Caco-2 (cell line): ENCODE measurements at regions not wholly inside any gene's neighbourhood (a gene's known extent, or its start where the extent isn't known, plus 50 kb on each side); places are given as distances from the start of the nearest gene placed in this dataset.

Experiments used
- BruUV-seq: library from RNA; stranded (reverse); fragments of 400-500 nt; replicated peaks from 2 replicates; lab custom pipeline; 2021; lab: Mats Ljungman, UMichigan
- CTCF ChIA-PET: fragments of 300-600 bp; sonication (Branson Sonifier 250); formaldehyde crosslinking; loops from one replicate; lab custom pipeline; 2022; ENCODE audit warnings: antibody characterized with exemption; lab: Charles Lee
- POLR2A ChIA-PET: fragments of 300-600 bp; sonication (Branson Sonifier 250); formaldehyde crosslinking; loops from one replicate; lab custom pipeline; 2022; ENCODE audit warnings: antibody characterized with exemption; lab: Charles Lee
- DNase-seq, 2 experiments: peaks; one replicate each; pipeline versions ENCODE4 v3.0.0 to v3.0.0-alpha.2; 2020 to 2022
- H3K27me3 ChIP-seq: replicated peaks from 2 replicates; pipeline ENCODE4 v1.6.0; 2011; ENCODE audit warnings: low read length; ENCODE audit not compliant: control insufficient read depth, insufficient read depth
- H3K36me3 ChIP-seq: 2 replicates; pipeline ENCODE4 v1.5.1; 2011; ENCODE audit warnings: low read length; ENCODE audit not compliant: control insufficient read depth, insufficient read depth
- H3K4me1 ChIP-seq: fragments of 250-450 bp; sonication (Bioruptor Pico); 2 replicates; pipeline ENCODE4 v1.5.1; 2020; ENCODE audit warnings: mild to moderate bottlenecking
- H3K4me3 ChIP-seq: 2 replicates; pipeline ENCODE4 v1.5.1; 2011; ENCODE audit warnings: low read depth, mild to moderate bottlenecking, control low read depth, low read length
- H3K9me3 ChIP-seq: fragments of 250-450 bp; sonication (Bioruptor Pico); 2 replicates; pipeline ENCODE4 v1.5.1; 2020; ENCODE audit warnings: mild to moderate bottlenecking, moderate library complexity
- H3K27ac Mint-ChIP-seq: one replicate; pipeline ENCODE4 v1.8.0; 2022; ENCODE audit warnings: mixed read lengths; ENCODE audit not compliant: unreplicated experiment
- H3K27me3 Mint-ChIP-seq: one replicate; pipeline ENCODE4 v1.8.0; 2022; ENCODE audit warnings: mixed read lengths; ENCODE audit not compliant: insufficient read depth, unreplicated experiment
- H3K36me3 Mint-ChIP-seq: one replicate; pipeline ENCODE4 v1.8.0; 2022; ENCODE audit warnings: mild to moderate bottlenecking, mixed read lengths; ENCODE audit not compliant: insufficient read depth, unreplicated experiment
- H3K4me1 Mint-ChIP-seq: one replicate; pipeline ENCODE4 v1.8.0; 2022; ENCODE audit warnings: low read depth, mixed read lengths; ENCODE audit not compliant: unreplicated experiment
- H3K4me3 Mint-ChIP-seq: one replicate; pipeline ENCODE4 v1.8.0; 2022; ENCODE audit warnings: mild to moderate bottlenecking, moderate library complexity, mixed read lengths; ENCODE audit not compliant: unreplicated experiment
- H3K9me3 Mint-ChIP-seq: one replicate; pipeline ENCODE4 v1.8.0; 2022; ENCODE audit warnings: mixed read lengths; ENCODE audit not compliant: unreplicated experiment
- intact Hi-C: fragments of 100-400 bp; cut with micrococcal nuclease; formaldehyde crosslinking; loops from one replicate; pipeline ENCODE4 v1.10.0; 2022; ENCODE audit not compliant: unreplicated experiment
- TF ChIP-seq, protein P1 (sequence below), 2 experiments: fragments of 200-600 bp in 1 of 2; IDR thresholded peaks; 1 replicate in 1 of 2; 2 replicates in 1 of 2; pipeline versions ENCODE4 v1.5.1 to v1.8.0; 2011 to 2022; ENCODE audit warnings: antibody characterized with exemption in 1 of 2, control low read depth in 1 of 2, inconsistent platforms in 1 of 2, low read depth in 1 of 2, low read length in 1 of 2, mild to moderate bottlenecking in 1 of 2, moderate library complexity in 1 of 2; ENCODE audit not compliant: insufficient read depth in 1 of 2, severe bottlenecking in 1 of 2, unreplicated experiment in 1 of 2

DNA sequence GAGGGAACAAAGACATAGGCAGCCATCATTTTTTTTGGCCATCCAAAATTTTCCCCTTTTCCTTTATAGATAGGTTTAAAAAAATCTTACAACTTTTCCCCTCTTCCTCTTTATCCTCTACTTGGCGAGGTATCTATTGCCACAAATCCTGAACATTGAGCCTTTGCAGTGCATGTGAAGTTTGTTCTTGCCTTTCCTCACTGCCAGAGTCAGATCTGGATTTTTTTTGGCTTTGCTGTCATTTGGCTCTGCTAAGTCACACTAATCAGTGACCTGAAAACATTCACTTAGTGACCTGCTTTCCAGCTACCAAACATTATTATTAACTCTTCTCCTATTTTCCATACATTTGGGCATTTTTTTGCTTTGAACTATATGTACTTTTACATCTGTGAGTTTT lies 249.2 kb upstream of the ZSWIM2 start:
- Mint-ChIP-seq H3K4me3 (no peak overlapping the region), H3K36me3 (no peaks in the 10 kb centered on the region), H3K4me1 (no peaks in the 10 kb centered on the region), H3K27ac (no peak overlapping the region), H3K9me3 (no peaks in the 10 kb centered on the region), H3K27me3 (peaks cover 2% of the 10 kb centered on the region)
- Histone ChIP-seq H3K27me3 (no peaks in the 10 kb centered on the region), H3K9me3 (no peaks in the 10 kb centered on the region), H3K4me1 (no peaks in the 10 kb centered on the region), H3K36me3 (no peaks in the 10 kb centered on the region), H3K4me3 (no peak overlapping the region)
- ChIA-PET CTCF (no interaction called here), POLR2A (no interaction called here)
- no peak for DNase-seq
- intact Hi-C loops: no loop called here
- no TSS peak for BruUV-seq
- TF ChIP-seq, protein P1, sequence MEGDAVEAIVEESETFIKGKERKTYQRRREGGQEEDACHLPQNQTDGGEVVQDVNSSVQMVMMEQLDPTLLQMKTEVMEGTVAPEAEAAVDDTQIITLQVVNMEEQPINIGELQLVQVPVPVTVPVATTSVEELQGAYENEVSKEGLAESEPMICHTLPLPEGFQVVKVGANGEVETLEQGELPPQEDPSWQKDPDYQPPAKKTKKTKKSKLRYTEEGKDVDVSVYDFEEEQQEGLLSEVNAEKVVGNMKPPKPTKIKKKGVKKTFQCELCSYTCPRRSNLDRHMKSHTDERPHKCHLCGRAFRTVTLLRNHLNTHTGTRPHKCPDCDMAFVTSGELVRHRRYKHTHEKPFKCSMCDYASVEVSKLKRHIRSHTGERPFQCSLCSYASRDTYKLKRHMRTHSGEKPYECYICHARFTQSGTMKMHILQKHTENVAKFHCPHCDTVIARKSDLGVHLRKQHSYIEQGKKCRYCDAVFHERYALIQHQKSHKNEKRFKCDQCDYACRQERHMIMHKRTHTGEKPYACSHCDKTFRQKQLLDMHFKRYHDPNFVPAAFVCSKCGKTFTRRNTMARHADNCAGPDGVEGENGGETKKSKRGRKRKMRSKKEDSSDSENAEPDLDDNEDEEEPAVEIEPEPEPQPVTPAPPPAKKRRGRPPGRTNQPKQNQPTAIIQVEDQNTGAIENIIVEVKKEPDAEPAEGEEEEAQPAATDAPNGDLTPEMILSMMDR (IDR thresholded peaks at IDR 0.05; ENCODE audit: insufficient read depth in 1 of 2, low read depth in 1 of 2, low read length in 1 of 2, severe bottlenecking in 1 of 2, unreplicated experiment in 1 of 2): no peak

DNA sequence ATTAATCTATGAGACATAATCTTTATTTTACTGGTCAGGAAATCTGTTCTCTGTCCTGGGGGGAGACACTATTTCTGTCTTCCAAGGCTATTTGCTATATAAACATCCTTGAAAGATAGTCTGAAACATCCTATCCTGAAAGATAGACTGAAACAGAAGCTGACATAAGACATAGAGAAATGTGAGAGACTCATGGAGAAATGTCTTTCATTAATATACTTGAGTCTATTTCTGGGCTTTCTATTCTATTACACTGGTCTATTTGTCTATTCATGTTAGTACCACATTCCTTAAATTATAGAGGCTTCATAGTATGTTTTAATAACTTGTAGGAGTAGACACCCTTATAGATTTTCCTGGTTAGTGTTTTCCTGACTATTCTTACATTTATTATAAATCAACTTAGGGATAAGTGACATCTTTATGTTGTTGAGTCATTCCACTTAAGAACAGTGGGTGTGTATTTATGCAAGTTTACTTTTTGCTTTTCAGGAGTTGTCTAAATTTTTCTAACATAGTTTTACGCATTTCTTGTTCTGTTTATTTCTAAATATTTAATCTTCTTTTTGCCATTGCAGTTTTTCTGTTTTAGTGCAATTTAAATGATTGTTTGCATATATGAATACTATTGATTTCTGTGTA lies 244.9 kb upstream of the ZSWIM2 start:
- ChIA-PET POLR2A (no interaction called here), CTCF (no interaction called here)
- H3K27me3 Mint-ChIP-seq: peaks cover 9% of the 10 kb centered on the region
- no peaks in the 10 kb centered on the region for H3K4me1 Mint-ChIP-seq
- Histone ChIP-seq H3K9me3 (no peaks in the 10 kb centered on the region), H3K4me3 (no peak overlapping the region), H3K27me3 (no peaks in the 10 kb centered on the region), H3K4me1 (no peaks in the 10 kb centered on the region), H3K36me3 (no peaks in the 10 kb centered on the region)
- TF ChIP-seq, protein P1 (IDR thresholded peaks at IDR 0.05; ENCODE audit: insufficient read depth in 1 of 2, low read depth in 1 of 2, low read length in 1 of 2, severe bottlenecking in 1 of 2, unreplicated experiment in 1 of 2): no peak
- no peak for DNase-seq
- H3K9me3 Mint-ChIP-seq: no peaks in the 10 kb centered on the region
- no TSS peak for BruUV-seq
- no peak overlapping the region for H3K27ac Mint-ChIP-seq
- intact Hi-C loops: no loop called here
- no peaks in the 10 kb centered on the region for H3K36me3 Mint-ChIP-seq
- H3K4me3 Mint-ChIP-seq: no peak overlapping the region

DNA sequence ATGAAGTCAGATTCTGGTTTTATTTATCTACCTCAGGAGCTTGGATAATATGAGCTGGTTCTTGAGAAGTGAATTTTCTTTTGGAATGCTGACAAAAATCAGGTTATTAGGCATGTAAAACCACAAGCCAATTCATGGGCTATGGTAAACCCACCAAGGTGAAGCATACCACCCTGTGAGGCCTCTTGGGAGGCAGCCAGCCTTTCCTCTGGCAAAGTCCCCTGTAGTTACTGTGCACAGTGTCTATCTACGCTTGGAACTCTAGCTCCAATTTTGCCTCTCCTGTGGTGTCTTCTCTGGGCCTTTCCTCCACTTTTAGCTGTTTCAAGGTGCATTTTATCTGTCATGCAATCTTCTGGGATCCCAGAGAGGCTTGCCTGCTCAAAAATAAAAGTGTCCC lies 242.7 kb upstream of the ZSWIM2 start:
- POLR2A ChIA-PET: no interaction called here

More for the DNA sequence above, 242.7 kb upstream of the ZSWIM2 start:
- DNase-seq: no peak
- no peak overlapping the region for H3K27ac Mint-ChIP-seq
- Histone ChIP-seq H3K4me3 (no peak overlapping the region), H3K27me3 (no peaks in the 10 kb centered on the region), H3K9me3 (no peaks in the 10 kb centered on the region), H3K4me1 (no peaks in the 10 kb centered on the region), H3K36me3 (no peaks in the 10 kb centered on the region)
- CTCF ChIA-PET: no interaction called here
- no peaks in the 10 kb centered on the region for H3K4me1 Mint-ChIP-seq
- TF ChIP-seq, protein P1 (IDR thresholded peaks at IDR 0.05; ENCODE audit: insufficient read depth in 1 of 2, low read depth in 1 of 2, low read length in 1 of 2, severe bottlenecking in 1 of 2, unreplicated experiment in 1 of 2): no peak
- H3K36me3 Mint-ChIP-seq: no peaks in the 10 kb centered on the region
- no peaks in the 10 kb centered on the region for H3K9me3 Mint-ChIP-seq
- H3K27me3 Mint-ChIP-seq: peaks cover 9% of the 10 kb centered on the region
- BruUV-seq: no TSS peak
- intact Hi-C loops: no loop called here
- no peak overlapping the region for H3K4me3 Mint-ChIP-seq
